LNCAP (cell line): ENCODE measurements at regions not wholly inside any gene's neighbourhood (a gene's known extent, or its start where the extent isn't known, plus 50 kb on each side); places are given as distances from the start of the nearest gene placed in this dataset.

Source experiments
- CTCF ChIP-seq: fragments of 450-650 bp; IDR thresholded peaks from 2 replicates; pipeline ENCODE4 v1.5.1; 2017; ENCODE audit warnings: mild to moderate bottlenecking

- no peak for TF ChIP-seq CTCF
Observed at GRCh38 chr17:71224824-71225575, 895.8 kb upstream of the SOX9 start.

- no peak for TF ChIP-seq CTCF
Observed at GRCh38 chr17:71227841-71228240, 893.0 kb upstream of the SOX9 start.

GRCh38 chr17:71229070-71229469 lies 891.8 kb upstream of the SOX9 start:
- TF ChIP-seq CTCF, result no peak

- TF ChIP-seq CTCF, result no peak
Observed at GRCh38 chr17:71232801-71233559, 887.8 kb upstream of the SOX9 start.

- no peak for TF ChIP-seq CTCF
Observed at GRCh38 chr17:71234349-71234748, 886.5 kb upstream of the SOX9 start.

GRCh38 chr17:71237903-71238538 lies 882.8 kb upstream of the SOX9 start:
- peak; percentile 46; the same call in 1 of the 2 replicates for TF ChIP-seq CTCF

GRCh38 chr17:71247441-71248015 lies 873.3 kb upstream of the SOX9 start:
- no peak for TF ChIP-seq CTCF
